GM23248 (cell line): ENCODE measurements at regions not wholly inside any gene's neighbourhood (a gene's known extent, or its start where the extent isn't known, plus 50 kb on each side); places are given as distances from the start of the nearest gene placed in this dataset.
A peak's percentile ranks its signal among the peaks of the same experiment; 100 is the strongest.
"Not testable (repeated sequence)": the region's sequence is repeated elsewhere in the genome, so short reads cannot be mapped to it uniquely, and the experiment has no call there.

Source experiments
- DNase-seq: peaks from one replicate; pipeline ENCODE4 v3.0.0-alpha.2; 2015
- H2AFZ ChIP-seq: fragments of 200-600 bp; sonication (generic); 2 replicates; pipeline ENCODE4 v1.6.1; 2016; ENCODE audit warnings: antibody characterized with exemption
- H3F3A ChIP-seq: fragments of 200-600 bp; sonication (generic); 2 replicates; pipeline ENCODE4 v1.6.1; 2016; ENCODE audit warnings: mild to moderate bottlenecking, antibody characterized with exemption, mixed run types; ENCODE audit not compliant: insufficient read depth
- H3K27ac ChIP-seq: fragments of 200-600 bp; sonication (generic); 2 replicates; pipeline ENCODE4 v1.5.1; 2016; ENCODE audit warnings: mild to moderate bottlenecking
- H3K27me3 ChIP-seq: fragments of 200-600 bp; sonication (generic); replicated peaks from 2 replicates; pipeline ENCODE4 v1.6.1; 2016; ENCODE audit warnings: mild to moderate bottlenecking; ENCODE audit not compliant: insufficient read depth
- H3K36me3 ChIP-seq: fragments of 200-600 bp; sonication (generic); 2 replicates; pipeline ENCODE4 v1.6.1; 2016; ENCODE audit warnings: low read depth, mild to moderate bottlenecking
- H3K4me1 ChIP-seq: fragments of 200-600 bp; sonication (generic); 2 replicates; pipeline ENCODE4 v1.6.1; 2016; ENCODE audit warnings: mild to moderate bottlenecking; ENCODE audit not compliant: insufficient read depth
- H3K4me2 ChIP-seq: fragments of 200-600 bp; sonication (generic); one replicate; pipeline ENCODE4 v1.6.1; 2016; ENCODE audit warnings: mild to moderate bottlenecking; ENCODE audit not compliant: unreplicated experiment
- H3K4me3 ChIP-seq: fragments of 200-600 bp; sonication (generic); 2 replicates; pipeline ENCODE4 v1.5.1; 2016; ENCODE audit warnings: mild to moderate bottlenecking
- H3K79me2 ChIP-seq: fragments of 200-600 bp; sonication (generic); 2 replicates; pipeline ENCODE4 v1.6.1; 2016; ENCODE audit warnings: mild to moderate bottlenecking; ENCODE audit not compliant: insufficient read depth
- H3K9ac ChIP-seq: fragments of 200-600 bp; sonication (generic); 2 replicates; pipeline ENCODE4 v1.6.1; 2016; ENCODE audit warnings: mild to moderate bottlenecking
- H3K9me2 ChIP-seq: fragments of 200-600 bp; sonication (generic); 2 replicates; pipeline ENCODE4 v1.6.1; 2016; ENCODE audit warnings: mixed run types, mild to moderate bottlenecking, moderate library complexity; ENCODE audit not compliant: insufficient read depth
- H3K9me3 ChIP-seq: fragments of 200-600 bp; sonication (generic); one replicate; pipeline ENCODE4 v1.6.1; 2017; ENCODE audit warnings: low read depth
- H4K20me1 ChIP-seq: fragments of 200-600 bp; sonication (generic); 2 replicates; pipeline ENCODE4 v1.6.0; 2016; ENCODE audit not compliant: insufficient read depth
- EZH2 ChIP-seq: fragments of 200-600 bp; sonication (generic); IDR thresholded peaks from 2 replicates; pipeline ENCODE4 v1.6.1; 2018; ENCODE audit warnings: antibody characterized with exemption, mild to moderate bottlenecking; ENCODE audit not compliant: insufficient read depth, poor library complexity, severe bottlenecking
- EZH2phosphoT487 ChIP-seq: fragments of 200-600 bp; sonication (generic); IDR thresholded peaks from 2 replicates; pipeline ENCODE4 v1.6.1; 2018; ENCODE audit warnings: antibody characterized with exemption, moderate library complexity, mild to moderate bottlenecking, low read depth; ENCODE audit not compliant: insufficient read depth
- WGBS, 2 experiments: methylation state at CpG; one replicate each; pipeline ENCODE4 v1.1.6; 2015 to 2017; ENCODE audit warnings: low lambda C conversion rate in 2 of 2, low coverage in 1 of 2; ENCODE audit errors: missing lambda C conversion rate in 2 of 2; 5-methylcytosine and 5-hydroxymethylcytosine counted together
- in situ Hi-C: fragments of 300-500 bp; cut with MboI; formaldehyde crosslinking; loops from 2 replicates; pipeline ENCODE4 v1.15.0; 2020

DNA sequence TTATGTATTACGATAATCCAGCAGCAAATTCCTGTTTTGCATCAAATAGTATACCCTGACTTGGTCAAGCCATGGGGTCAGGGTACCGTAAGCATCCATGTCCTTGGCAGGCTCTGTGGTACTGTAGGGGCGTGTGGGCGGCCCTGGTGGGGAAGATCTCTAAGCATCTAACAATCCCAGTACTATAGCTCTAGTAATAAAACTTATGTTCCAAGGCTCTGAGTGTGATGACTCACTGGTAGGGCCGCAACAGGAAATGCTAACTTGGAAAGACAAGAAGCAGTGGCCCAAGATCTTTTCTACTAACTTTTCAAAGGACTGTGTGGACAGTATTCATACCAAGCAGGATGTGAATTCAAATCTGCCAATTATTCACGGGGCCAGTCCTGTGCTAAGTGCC lies 63.8 kb downstream of the CLEC18A start:
- H3K9me2 ChIP-seq, H3K27me3 ChIP-seq, in situ Hi-C loops, H3K9me3 ChIP-seq, H4K20me1 ChIP-seq, H2AFZ ChIP-seq, H3K9ac ChIP-seq, H3K79me2 ChIP-seq, H3K4me2 ChIP-seq, H3K4me3 ChIP-seq: not testable (repeated sequence)
- WGBS, 2 experiments = 45 to 56% methylated on average over 6 of the region's 6 CpGs
- H3K4me1 ChIP-seq = peaks cover 14% of the 10 kb centered on the region
- peaks cover 37% of the 10 kb centered on the region for H3F3A ChIP-seq
- peaks cover 21% of the 10 kb centered on the region; the same call in 1 of the 2 replicates for H3K36me3 ChIP-seq
- 0 out of 2 replicates have a peak overlapping the region, but pooled peaks have one; percentile 7 for H3K27ac ChIP-seq
- DNase-seq = peak; percentile 40

GRCh38 chr16:70016751-70017150 lies 65.6 kb downstream of the CLEC18A start:
- in situ Hi-C loops, H4K20me1 ChIP-seq, H3K9me3 ChIP-seq, H3K79me2 ChIP-seq, H3K9me2 ChIP-seq, H3K4me2 ChIP-seq, H3K9ac ChIP-seq, H3K27me3 ChIP-seq, H2AFZ ChIP-seq, H3K4me3 ChIP-seq: not testable (repeated sequence)
- 55 to 56% methylated on average over 5 of the region's 5 CpGs for WGBS, 2 experiments
- Histone ChIP-seq H3K4me1 (peaks cover 14% of the 10 kb centered on the region), H3F3A (peaks cover 37% of the 10 kb centered on the region), H3K27ac (0 out of 2 replicates have a peak overlapping the region, but pooled peaks have one; percentile 15), H3K36me3 (peaks cover 25% of the 10 kb centered on the region)
- DNase-seq = peak; percentile 34

GRCh38 chr16:70018254-70018653 lies 67.1 kb downstream of the CLEC18A start:
- no peak overlapping the region for H2AFZ ChIP-seq
- peaks cover 14% of the 10 kb centered on the region for H3K4me1 ChIP-seq
- WGBS, 2 experiments = 32 to 33% methylated on average over 6 of the region's 6 CpGs
- no peaks in the 10 kb centered on the region for H3K9me3 ChIP-seq
- H3K4me2 ChIP-seq = no peak overlapping the region
- no peak overlapping the region for H3K27ac ChIP-seq
- peaks cover 37% of the 10 kb centered on the region for H3F3A ChIP-seq
- no peaks in the 10 kb centered on the region for H3K27me3 ChIP-seq
- DNase-seq = peak; percentile 10
- no peaks in the 10 kb centered on the region for H3K9me2 ChIP-seq
- H3K79me2 ChIP-seq = no peaks in the 10 kb centered on the region; the same call in 1 of the 2 replicates
- H3K36me3 ChIP-seq = peaks cover 25% of the 10 kb centered on the region
- in situ Hi-C loops = no loop called here
- H3K4me3 ChIP-seq = no peak overlapping the region
- no peaks in the 10 kb centered on the region for H4K20me1 ChIP-seq
- TF ChIP-seq EZH2phosphoT487 (no peak), EZH2 (no peak)
- H3K9ac ChIP-seq = no peak overlapping the region

DNA sequence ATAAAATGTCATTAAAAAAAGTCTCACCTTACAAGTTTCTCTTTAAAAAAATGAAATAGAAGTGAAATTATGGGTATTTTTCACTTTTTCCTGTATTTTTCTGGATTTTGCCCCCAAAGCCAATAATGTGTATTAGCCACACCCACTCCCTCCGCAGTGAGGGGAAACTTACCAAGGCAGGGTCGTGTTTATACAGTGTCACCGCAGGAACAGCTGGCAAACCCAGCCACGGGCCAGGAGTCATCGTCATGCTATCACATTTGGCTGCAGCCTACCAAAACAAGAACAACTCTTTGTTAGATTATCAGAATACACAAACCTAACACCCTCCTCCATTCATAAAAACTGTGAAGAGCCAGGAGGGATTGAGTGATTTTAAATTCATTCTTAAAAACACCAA lies 72.1 kb downstream of the CLEC18A start:
- H3K27ac ChIP-seq, H3K4me3 ChIP-seq, H3K27me3 ChIP-seq, H2AFZ ChIP-seq, H3K4me2 ChIP-seq, DNase-seq, H4K20me1 ChIP-seq, H3K4me1 ChIP-seq, H3K9me2 ChIP-seq, H3K9me3 ChIP-seq, in situ Hi-C loops, H3K9ac ChIP-seq, H3K79me2 ChIP-seq: not testable (repeated sequence)
- 13 to 20% methylated on average over 5 of the region's 5 CpGs for WGBS, 2 experiments
- peaks cover 12% of the 10 kb centered on the region; the same call in 1 of the 2 replicates for H3F3A ChIP-seq
- peaks cover 13% of the 10 kb centered on the region for H3K36me3 ChIP-seq

- H2AFZ ChIP-seq, H3K27me3 ChIP-seq, H3K4me1 ChIP-seq, in situ Hi-C loops, H3K9me2 ChIP-seq, H3K9ac ChIP-seq, H3K79me2 ChIP-seq, H3K27ac ChIP-seq, H3K4me3 ChIP-seq, H3K4me2 ChIP-seq, H3K9me3 ChIP-seq, H4K20me1 ChIP-seq, H3F3A ChIP-seq, DNase-seq: not testable (repeated sequence)
- 86 to 89% methylated on average over 3 to 5 of the region's 5 CpGs for WGBS, 2 experiments
- peaks cover 11% of the 10 kb centered on the region for H3K36me3 ChIP-seq
These were observed 72.8 kb downstream of the CLEC18A start for GRCh38 chr16:70023956-70024355.

GRCh38 chr16:70026165-70026854 lies 75.2 kb downstream of the CLEC18A start:
- Histone ChIP-seq H3K27ac (peak overlapping the region; percentile 59), H3K9ac (peak overlapping the region; percentile 39; the same call in 1 of the 2 replicates), H3K36me3 (peaks cover 24% of the 10 kb centered on the region)
- WGBS, 2 experiments = 58 to 59% methylated on average over 8 of the region's 8 CpGs
- H3K27me3 ChIP-seq, H2AFZ ChIP-seq, H3K4me2 ChIP-seq, H3K4me3 ChIP-seq, H3K9me3 ChIP-seq, H3K9me2 ChIP-seq, in situ Hi-C loops, H4K20me1 ChIP-seq, H3K4me1 ChIP-seq, H3F3A ChIP-seq, H3K79me2 ChIP-seq: not testable (repeated sequence)
- DNase-seq = peak; percentile 75

DNA sequence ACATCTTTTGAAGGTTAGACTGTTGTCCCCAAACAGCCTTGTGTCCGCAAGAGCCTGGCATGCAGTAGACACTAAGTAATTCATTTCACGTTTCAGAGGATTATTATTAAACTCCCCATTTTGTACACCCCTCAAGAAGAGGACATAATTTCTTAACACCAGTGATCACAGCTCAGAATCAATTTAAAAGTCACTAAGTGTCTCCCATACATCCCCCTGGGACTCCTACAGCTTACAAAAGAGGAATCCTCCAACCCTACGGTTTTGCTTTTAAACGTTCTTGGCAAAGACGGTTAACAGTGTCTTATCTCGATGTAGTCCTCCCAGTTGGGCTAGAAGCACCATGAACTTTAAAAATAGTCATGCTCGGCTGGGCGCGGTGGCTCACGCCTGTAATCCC lies 81.2 kb upstream of the PDPR start:
- 88 to 94% methylated on average over 10 of the region's 10 CpGs for WGBS, 2 experiments
- H3K27me3 ChIP-seq, H3K4me1 ChIP-seq, DNase-seq, H3K9ac ChIP-seq, H3K27ac ChIP-seq, in situ Hi-C loops, H2AFZ ChIP-seq, H4K20me1 ChIP-seq, H3K4me3 ChIP-seq, H3K79me2 ChIP-seq, H3K9me3 ChIP-seq, H3K4me2 ChIP-seq, H3K9me2 ChIP-seq, H3F3A ChIP-seq: not testable (repeated sequence)
- peaks cover 26% of the 10 kb centered on the region for H3K36me3 ChIP-seq
